GM19438 (cell line): ENCODE measurements at regions not wholly inside any gene's neighbourhood (a gene's known extent, or its start where the extent isn't known, plus 50 kb on each side); places are given as distances from the start of the nearest gene placed in this dataset.
"Not testable (repeated sequence)": the region's sequence is repeated elsewhere in the genome, so short reads cannot be mapped to it uniquely, and the experiment has no call there.

ENCODE experiments used
- ATAC-seq: cut with Tn5 transposase; IDR thresholded peaks from one replicate; pipeline ENCODE4 v1.9.1; 2021; ENCODE audit warnings: low read depth; ENCODE audit not compliant: unreplicated experiment

- no peak for ATAC-seq
Observed at GRCh38 chr6:85044361-85044760, 280.0 kb upstream of the TBX18 start.

DNA sequence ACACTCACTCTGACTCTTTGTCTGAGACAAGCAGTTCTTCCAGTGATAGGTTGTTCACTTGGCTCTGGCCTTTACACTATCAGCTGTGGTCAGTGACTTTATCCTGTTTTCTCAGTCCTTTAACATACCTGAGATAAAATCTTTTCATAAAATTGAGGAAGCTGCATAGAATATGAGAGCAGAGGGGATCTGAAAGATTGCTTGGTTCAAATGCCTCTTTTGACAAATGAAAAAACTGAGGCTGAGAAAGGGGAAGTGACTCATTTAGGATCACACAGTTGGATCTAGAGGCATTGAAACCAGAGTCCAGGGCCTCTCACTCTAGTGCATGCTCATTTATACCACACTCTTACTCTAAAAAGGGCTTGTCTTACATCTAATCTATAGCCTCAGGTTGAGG is 277.0 kb upstream of the TBX18 start:
- no peak for ATAC-seq

DNA sequence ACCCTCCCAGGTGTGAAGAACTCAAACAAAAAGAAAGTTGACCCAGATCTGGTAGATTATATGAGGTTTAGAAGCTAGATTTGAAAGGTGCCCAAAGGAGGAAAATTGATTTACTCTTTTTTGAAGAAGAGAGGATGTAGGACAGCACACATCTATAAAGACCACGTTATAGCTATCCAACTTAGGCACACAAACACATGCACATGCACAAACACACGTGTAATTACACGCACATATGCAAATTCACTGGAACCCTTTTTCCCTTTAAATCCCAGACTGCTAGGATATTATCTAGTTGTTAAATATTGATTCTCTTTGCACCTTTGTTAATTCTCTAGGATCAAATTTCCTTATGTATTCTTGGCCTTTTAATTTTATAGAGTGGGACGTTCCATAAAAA is 272.8 kb upstream of the TBX18 start:
- no peak for ATAC-seq

DNA sequence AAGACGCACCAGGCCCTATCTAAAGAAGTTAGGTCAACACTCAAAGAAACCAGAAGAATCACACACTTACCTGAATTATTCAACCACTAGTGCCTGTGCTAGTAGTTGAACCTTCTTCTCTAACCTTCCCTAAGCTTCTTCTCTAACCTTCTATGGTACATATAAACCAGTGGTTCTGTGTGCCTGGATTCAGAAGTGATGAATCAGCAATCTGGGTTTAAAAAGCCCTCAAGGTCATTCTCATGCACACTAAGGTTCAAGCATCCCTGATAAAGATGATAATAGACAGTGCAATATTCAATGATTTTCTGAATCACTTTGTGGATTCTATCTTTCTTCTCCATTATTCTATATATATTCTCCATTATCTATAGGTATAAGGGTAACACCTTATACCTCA is 271.4 kb upstream of the TBX18 start:
- no peak for ATAC-seq

DNA sequence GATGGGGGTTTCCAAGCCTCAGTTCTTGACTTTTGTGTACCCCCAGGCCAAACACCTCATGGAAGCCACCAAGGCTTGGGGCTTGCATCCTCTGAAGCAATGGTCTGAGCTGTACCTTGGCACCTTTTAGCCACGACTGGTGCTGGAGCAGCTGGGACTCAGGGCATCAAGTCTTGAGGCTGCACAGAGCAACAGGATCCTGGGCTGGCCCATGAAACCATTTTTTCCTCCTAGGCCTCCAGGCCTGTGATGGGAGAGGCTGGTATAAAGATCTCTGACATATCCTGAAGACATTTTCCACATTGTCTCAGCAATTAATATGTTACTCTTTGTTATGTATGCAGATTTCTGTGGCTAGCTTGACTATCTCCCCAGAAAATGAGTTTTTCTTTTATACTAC is 269.1 kb upstream of the TBX18 start:
- ATAC-seq = no peak

DNA sequence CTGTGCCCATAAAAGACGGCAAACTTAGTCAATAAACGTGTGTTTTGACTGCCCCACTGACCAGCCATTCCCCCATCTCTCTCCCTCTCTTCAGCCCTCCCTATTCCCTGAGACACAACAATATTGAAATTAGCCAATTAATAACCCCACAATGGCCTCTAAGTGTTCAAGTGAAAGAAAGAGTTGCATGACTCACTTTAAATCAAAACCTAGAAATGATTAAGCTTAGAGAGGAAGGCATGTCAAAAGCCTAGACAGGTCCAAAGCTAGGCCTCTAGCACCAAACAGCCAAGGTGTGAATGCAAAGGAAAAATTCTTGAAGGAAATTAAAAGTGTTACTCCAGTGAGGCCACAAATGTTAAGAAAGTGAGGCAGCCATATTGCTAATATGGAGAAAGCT is 261.6 kb upstream of the TBX18 start:
- ATAC-seq = no peak

GRCh38 chr6:85023721-85024120 is 259.3 kb upstream of the TBX18 start:
- no peak for ATAC-seq

GRCh38 chr6:85017352-85017751 is 253.0 kb upstream of the TBX18 start:
- no peak for ATAC-seq

DNA sequence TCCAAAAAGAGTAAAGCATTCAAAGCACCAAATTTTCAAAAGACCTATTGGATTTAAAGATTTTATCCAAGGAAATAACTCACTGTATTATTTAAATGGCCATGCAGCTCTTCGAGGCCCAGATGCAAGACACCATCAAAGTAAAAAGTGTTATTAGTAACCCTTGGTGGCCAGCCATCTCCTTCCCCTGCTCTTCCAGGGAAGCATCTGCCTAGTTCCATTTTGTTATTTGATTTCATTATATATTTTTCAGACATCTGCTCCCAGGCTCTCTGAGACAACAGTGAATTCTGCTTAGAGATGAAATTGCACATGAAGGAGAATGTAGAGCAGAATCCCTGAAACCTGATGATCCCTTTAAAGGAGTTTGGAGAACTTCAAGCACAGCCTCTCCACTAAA is 252.3 kb upstream of the TBX18 start:
- ATAC-seq = no peak

- peak; percentile 64 for ATAC-seq
Observed at GRCh38 chr6:85015396-85015990, 251.1 kb upstream of the TBX18 start.

DNA sequence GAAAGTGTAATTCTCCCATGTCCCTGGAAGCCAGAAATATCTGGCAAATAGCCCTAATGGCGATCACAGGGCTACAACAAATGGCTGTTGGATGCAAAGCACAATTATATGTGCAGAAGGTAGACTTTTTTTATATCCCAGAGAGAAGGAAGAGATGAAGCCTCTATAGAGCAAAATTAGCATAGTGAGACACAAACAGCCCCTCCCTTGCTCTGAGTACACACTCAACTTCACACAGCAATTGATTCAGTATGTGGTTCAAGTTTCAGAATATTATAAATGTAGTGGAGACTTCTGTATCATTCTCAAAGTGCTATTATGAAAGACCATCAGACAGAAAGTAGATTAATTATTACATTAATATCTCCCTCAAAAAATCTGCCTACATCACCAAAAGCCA is 246.5 kb upstream of the TBX18 start:
- ATAC-seq = no peak

DNA sequence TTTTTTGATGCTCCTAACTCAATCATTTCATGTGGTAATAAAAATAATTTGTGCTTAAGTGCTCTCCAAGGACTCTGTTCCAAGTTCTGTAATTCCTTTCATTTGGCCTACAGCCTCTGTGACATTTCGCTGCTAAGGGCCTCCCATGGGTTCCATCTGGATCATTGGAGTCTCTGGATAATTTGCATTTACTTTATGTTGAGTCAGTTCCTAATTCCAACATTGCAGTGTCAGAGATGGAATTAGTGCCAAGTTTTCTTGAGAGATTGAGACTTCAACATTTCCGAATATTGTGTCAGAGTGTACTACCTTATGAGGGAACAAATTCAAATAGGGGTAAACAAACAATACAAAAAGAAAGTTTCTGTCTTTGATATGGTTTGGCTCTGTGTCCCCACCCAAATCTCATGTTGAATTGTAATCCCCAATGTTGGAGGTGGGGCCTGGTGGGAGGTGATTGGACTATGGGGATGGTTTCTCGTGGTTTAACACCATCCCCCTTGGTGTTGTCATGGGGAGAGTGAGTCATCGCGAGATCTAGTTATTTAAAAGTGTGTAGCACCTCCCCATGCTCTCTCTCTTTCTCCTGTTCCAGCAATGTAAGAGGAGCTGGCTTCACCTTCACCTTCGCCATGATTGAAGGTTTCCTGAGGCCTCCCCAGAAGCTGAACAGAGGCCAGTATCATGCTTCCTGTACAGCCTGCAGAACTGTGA is 244.1 kb upstream of the TBX18 start:
- no peak for ATAC-seq

GRCh38 chr6:85006362-85006761 is 242.0 kb upstream of the TBX18 start:
- no peak for ATAC-seq

- no peak for ATAC-seq
Observed at GRCh38 chr6:85005494-85005893, 241.1 kb upstream of the TBX18 start.

- no peak for ATAC-seq
Observed at GRCh38 chr6:85004361-85004995, 240.1 kb upstream of the TBX18 start.

DNA sequence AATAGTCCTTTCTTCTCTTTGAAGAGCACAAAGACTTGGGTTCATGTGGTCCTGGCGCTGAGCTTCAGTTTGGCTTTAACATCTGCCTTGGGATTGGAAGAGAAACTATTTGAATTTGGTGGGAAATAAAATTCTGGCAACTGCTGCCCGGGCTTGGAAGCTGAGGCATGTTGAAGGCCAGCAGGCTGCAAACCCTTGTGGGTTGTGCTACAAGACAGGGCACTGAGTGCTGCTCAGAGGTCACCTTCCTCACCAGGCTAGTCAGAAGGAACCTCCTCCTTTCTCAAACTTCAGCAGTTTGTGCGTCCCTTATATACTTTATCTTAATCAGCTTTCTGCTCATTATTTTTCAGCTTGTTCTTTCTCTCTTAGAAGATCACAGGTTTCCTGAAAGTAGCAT is 238.4 kb upstream of the TBX18 start:
- no peak for ATAC-seq

DNA sequence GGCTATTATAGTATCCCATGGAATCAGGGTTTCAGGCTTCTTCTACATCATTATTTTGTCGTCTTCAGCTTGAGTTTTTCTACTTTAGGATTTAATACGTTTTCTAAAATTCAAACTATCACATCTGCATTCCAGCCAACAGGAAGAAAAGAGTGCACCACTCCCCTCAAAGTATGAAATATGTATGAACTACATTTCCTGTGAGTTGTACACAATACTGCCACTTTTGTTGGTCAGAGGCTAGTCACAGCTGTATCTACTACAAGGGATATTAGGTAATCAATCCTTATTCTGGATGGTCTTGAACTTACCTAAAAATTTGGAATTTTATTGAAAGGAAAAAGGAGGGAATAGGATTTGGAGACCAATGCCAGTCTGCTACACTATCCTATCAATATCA is 235.6 kb upstream of the TBX18 start:
- no peak for ATAC-seq

DNA sequence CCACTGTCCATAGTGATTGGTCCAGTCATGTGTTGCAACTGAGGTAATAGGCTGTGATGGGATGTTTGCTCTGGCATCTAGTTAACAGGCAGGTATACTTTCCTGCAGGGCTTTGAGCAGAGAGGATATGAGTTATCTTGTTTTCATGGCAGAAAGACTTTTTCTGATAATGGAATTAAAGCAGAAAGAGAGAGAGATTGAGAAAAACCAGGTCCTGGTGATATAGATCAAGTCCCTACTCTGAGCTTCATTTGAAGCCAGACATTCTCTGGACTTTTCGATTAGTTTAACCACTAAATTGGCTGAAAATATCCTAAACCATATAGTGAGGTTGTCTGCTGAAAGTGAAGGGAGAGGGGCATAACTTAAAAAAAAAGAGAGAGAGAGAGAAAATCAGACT is 233.8 kb upstream of the TBX18 start:
- no peak for ATAC-seq

- ATAC-seq = not testable (repeated sequence)
Observed at GRCh38 chr6:84988766-84989165, 224.4 kb upstream of the TBX18 start.

- ATAC-seq = not testable (repeated sequence)
Observed at GRCh38 chr6:84985490-84985889, 221.1 kb upstream of the TBX18 start.

GRCh38 chr6:84979541-84979940 is 215.1 kb upstream of the TBX18 start:
- ATAC-seq = no peak

GRCh38 chr6:84977363-84977705 is 212.9 kb upstream of the TBX18 start:
- ATAC-seq = no peak
